ENCODE measurements at regions not wholly inside any gene's neighbourhood (a gene's known extent, or its start where the extent isn't known, plus 50 kb on each side); places are given as distances from the start of the nearest gene placed in this dataset.

DNA sequence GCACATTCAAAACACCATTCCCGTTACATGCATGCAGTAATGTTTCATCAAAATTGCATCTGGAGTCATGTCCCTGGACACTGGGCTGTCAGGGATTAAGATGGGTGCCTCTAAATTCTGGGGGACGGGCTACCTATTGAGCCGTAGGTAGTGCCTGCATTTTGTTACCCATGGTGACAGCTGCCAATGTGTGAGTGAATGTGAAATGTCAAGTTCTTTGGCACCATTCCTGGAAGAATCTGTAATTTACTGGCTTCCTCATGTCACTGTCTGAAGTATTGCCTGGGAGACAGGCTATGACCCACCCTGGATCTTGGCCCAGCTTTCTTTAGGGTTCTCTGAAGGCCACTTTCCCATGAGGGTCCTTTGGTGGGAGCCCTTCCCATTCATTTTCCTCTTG lies 266.1 kb downstream of the TSHZ3 start:
- no peaks in the 10 kb centered on the region for H3K4me1 ChIP-seq (ENCODE audit: control insufficient read depth, insufficient read depth, low read length)
- in situ Hi-C loops (cut with HindIII; ENCODE audit: low pct_unique_long_range_greater_than_20kb, low sequenced_read_pairs), result no loop called here
- DNase-seq (ENCODE audit: low read depth, low spot score) (no peak), ATAC-seq (no peak)
- H3K4me3 ChIP-seq (ENCODE audit: low read depth in 2 of 2, low read length in 2 of 2), result no peak overlapping the region
- H3K36me3 ChIP-seq (ENCODE audit: control insufficient read depth, insufficient read depth, low read length), result no peaks in the 10 kb centered on the region
- no peaks in the 10 kb centered on the region for H3K9me3 ChIP-seq (ENCODE audit: control insufficient read depth, insufficient read depth, low read depth, low read length)
- CTCF ChIA-PET, result no interaction called here
- intact Hi-C loops (cut with micrococcal nuclease; ENCODE audit: unreplicated experiment), result no loop called here
- H3K27me3 ChIP-seq (ENCODE audit: control insufficient read depth, insufficient read depth, low read length), result no peaks in the 10 kb centered on the region
- no peak for TF ChIP-seq TCF7L2 (IDR thresholded peaks at IDR 0.05; ENCODE audit: low read depth, low read length)
- TF ChIP-seq, protein P1, sequence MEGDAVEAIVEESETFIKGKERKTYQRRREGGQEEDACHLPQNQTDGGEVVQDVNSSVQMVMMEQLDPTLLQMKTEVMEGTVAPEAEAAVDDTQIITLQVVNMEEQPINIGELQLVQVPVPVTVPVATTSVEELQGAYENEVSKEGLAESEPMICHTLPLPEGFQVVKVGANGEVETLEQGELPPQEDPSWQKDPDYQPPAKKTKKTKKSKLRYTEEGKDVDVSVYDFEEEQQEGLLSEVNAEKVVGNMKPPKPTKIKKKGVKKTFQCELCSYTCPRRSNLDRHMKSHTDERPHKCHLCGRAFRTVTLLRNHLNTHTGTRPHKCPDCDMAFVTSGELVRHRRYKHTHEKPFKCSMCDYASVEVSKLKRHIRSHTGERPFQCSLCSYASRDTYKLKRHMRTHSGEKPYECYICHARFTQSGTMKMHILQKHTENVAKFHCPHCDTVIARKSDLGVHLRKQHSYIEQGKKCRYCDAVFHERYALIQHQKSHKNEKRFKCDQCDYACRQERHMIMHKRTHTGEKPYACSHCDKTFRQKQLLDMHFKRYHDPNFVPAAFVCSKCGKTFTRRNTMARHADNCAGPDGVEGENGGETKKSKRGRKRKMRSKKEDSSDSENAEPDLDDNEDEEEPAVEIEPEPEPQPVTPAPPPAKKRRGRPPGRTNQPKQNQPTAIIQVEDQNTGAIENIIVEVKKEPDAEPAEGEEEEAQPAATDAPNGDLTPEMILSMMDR (IDR thresholded peaks at IDR 0.05), result no peak
- TF ChIP-seq, protein P2, sequence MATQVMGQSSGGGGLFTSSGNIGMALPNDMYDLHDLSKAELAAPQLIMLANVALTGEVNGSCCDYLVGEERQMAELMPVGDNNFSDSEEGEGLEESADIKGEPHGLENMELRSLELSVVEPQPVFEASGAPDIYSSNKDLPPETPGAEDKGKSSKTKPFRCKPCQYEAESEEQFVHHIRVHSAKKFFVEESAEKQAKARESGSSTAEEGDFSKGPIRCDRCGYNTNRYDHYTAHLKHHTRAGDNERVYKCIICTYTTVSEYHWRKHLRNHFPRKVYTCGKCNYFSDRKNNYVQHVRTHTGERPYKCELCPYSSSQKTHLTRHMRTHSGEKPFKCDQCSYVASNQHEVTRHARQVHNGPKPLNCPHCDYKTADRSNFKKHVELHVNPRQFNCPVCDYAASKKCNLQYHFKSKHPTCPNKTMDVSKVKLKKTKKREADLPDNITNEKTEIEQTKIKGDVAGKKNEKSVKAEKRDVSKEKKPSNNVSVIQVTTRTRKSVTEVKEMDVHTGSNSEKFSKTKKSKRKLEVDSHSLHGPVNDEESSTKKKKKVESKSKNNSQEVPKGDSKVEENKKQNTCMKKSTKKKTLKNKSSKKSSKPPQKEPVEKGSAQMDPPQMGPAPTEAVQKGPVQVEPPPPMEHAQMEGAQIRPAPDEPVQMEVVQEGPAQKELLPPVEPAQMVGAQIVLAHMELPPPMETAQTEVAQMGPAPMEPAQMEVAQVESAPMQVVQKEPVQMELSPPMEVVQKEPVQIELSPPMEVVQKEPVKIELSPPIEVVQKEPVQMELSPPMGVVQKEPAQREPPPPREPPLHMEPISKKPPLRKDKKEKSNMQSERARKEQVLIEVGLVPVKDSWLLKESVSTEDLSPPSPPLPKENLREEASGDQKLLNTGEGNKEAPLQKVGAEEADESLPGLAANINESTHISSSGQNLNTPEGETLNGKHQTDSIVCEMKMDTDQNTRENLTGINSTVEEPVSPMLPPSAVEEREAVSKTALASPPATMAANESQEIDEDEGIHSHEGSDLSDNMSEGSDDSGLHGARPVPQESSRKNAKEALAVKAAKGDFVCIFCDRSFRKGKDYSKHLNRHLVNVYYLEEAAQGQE (IDR thresholded peaks at IDR 0.05; ENCODE audit: insufficient read depth in 1 of 2, low read depth in 2 of 2, low read length in 1 of 2), result no peak
- POLR2A ChIA-PET, result no interaction called here
- H3K27ac ChIP-seq (ENCODE audit: low read length), result no peak overlapping the region
- no TSS peak for BruUV-seq (replicated peaks)

DNA sequence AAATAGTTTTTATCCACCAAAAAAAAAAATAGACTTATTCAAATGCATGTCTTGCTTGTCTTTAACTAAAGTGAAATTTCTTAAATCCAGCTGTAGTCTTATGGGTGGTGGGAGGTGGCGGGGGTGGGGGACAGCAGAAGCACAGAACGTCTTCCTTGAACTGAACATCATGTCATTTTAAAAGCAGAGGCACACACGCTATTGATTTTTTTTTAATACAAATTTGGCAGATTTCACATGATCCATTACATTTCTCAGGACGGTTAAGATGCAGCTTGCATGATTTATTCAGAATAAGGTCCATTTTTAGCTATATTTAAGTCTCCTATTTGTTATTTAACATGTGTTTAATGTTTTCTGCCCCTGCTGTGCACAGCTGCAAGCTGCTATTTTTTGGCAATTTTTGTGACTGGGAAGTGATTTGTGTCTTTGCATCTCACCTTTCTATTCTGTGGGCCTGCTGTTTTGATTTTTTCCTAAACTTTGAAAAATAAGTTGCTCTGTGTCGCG lies 274.0 kb downstream of the TSHZ3 start:
- intact Hi-C loops (cut with micrococcal nuclease; ENCODE audit: unreplicated experiment), result no loop called here
- Histone ChIP-seq H3K36me3 (ENCODE audit: control insufficient read depth, insufficient read depth, low read length) (no peaks in the 10 kb centered on the region), H3K27me3 (ENCODE audit: control insufficient read depth, insufficient read depth, low read length) (no peaks in the 10 kb centered on the region; the same call in 1 of the 2 replicates), H3K4me1 (ENCODE audit: control insufficient read depth, insufficient read depth, low read length) (no peaks in the 10 kb centered on the region), H3K27ac (ENCODE audit: low read length) (no peak overlapping the region), H3K4me3 (ENCODE audit: low read depth in 2 of 2, low read length in 2 of 2) (no peak overlapping the region), H3K9me3 (ENCODE audit: control insufficient read depth, insufficient read depth, low read depth, low read length) (no peaks in the 10 kb centered on the region)
- CTCF ChIA-PET, result interaction anchor here (0.6 kb wide), 1 partner anchor 238 kb away, joined by 4 read pairs; no protein-coding TSS in a partner anchor
- no peak for DNase-seq (ENCODE audit: low read depth, low spot score)
- no peak for TF ChIP-seq SIN3A (IDR thresholded peaks at IDR 0.05; ENCODE audit: borderline replicate concordance, insufficient read depth, low read depth, low read length)
- no peak for TF ChIP-seq TCF7L2 (IDR thresholded peaks at IDR 0.05; ENCODE audit: low read depth, low read length)
- TF ChIP-seq, protein P2 (IDR thresholded peaks at IDR 0.05; ENCODE audit: insufficient read depth in 1 of 2, low read depth in 2 of 2, low read length in 1 of 2), result no peak
- no peak for TF ChIP-seq POLR2AphosphoS5 (IDR thresholded peaks at IDR 0.05; ENCODE audit: low read depth, low read length)
- TF ChIP-seq, protein P1 (IDR thresholded peaks at IDR 0.05), result no peak
- BruUV-seq (replicated peaks), result no TSS peak
- POLR2A ChIA-PET, result no interaction called here
- no peak for ATAC-seq
- in situ Hi-C loops (cut with HindIII; ENCODE audit: low pct_unique_long_range_greater_than_20kb, low sequenced_read_pairs), result no loop called here

All from Panc1 (cell line).